Activated naive CD4-positive, alpha-beta T cell treated with anti-CD3 and anti-CD28 coated beads, Interleukin-2, amount 50 U/mL, for 72 hours (primary cell): ENCODE measurements at regions not wholly inside any gene's neighbourhood (a gene's known extent, or its start where the extent isn't known, plus 50 kb on each side); places are given as distances from the start of the nearest gene placed in this dataset.

Experiments
- ATAC-seq, 2 donors: fragments of 150-1000 bp; cut with Tn5 transposase; 2 replicates each; pipeline ENCODE4 v1.10.0; 2021; ENCODE audit warnings: mild to moderate bottlenecking in 2 of 2, moderate library complexity in 2 of 2
- DNase-seq, 2 donors: peaks; one replicate each; pipeline ENCODE4 v3.0.0; 2021 to 2022; ENCODE audit warnings: low spot score in 2 of 2
- H3K27ac Mint-ChIP-seq, 2 donors: one replicate each; pipeline ENCODE4 v1.8.0; 2022; ENCODE audit warnings: mild to moderate bottlenecking in 2 of 2, mixed read lengths in 2 of 2
- H3K36me3 Mint-ChIP-seq, 2 donors: one replicate each; pipeline ENCODE4 v1.8.0; 2022; ENCODE audit warnings: mixed read lengths in 2 of 2
- H3K9me3 Mint-ChIP-seq, 2 donors: one replicate each; pipeline ENCODE4 v1.8.0; 2022; ENCODE audit warnings: mixed read lengths in 2 of 2

GRCh38 chr9:99730062-99730461 is 91.6 kb upstream of the NR4A3 start:
- ATAC-seq (no peak), DNase-seq (no peak)
- Mint-ChIP-seq H3K36me3 (no peaks in the 10 kb centered on the region), H3K9me3 (no peaks in the 10 kb centered on the region), H3K27ac (no peak overlapping the region)

- H3K27ac Mint-ChIP-seq = no peak overlapping the region
- ATAC-seq = no peak
- H3K9me3 Mint-ChIP-seq = no peaks in the 10 kb centered on the region
- no peaks in the 10 kb centered on the region for H3K36me3 Mint-ChIP-seq
- no peak for DNase-seq
Measured at GRCh38 chr9:99731950-99732349, 89.7 kb upstream of the NR4A3 start.

GRCh38 chr9:99732715-99733114 is 89.0 kb upstream of the NR4A3 start:
- DNase-seq (no peak), ATAC-seq (no peak)
- Mint-ChIP-seq H3K27ac (no peak overlapping the region), H3K9me3 (no peaks in the 10 kb centered on the region), H3K36me3 (no peaks in the 10 kb centered on the region)

GRCh38 chr9:99735041-99735440 is 86.6 kb upstream of the NR4A3 start:
- DNase-seq (no peak), ATAC-seq (no peak)
- H3K27ac Mint-ChIP-seq = no peak overlapping the region
- no peaks in the 10 kb centered on the region for H3K9me3 Mint-ChIP-seq
- no peaks in the 10 kb centered on the region for H3K36me3 Mint-ChIP-seq

GRCh38 chr9:99736291-99736690 is 85.4 kb upstream of the NR4A3 start:
- ATAC-seq (no peak), DNase-seq (no peak)
- Mint-ChIP-seq H3K9me3 (no peaks in the 10 kb centered on the region), H3K36me3 (no peaks in the 10 kb centered on the region), H3K27ac (no peak overlapping the region)

GRCh38 chr9:99737649-99738048 is 84.0 kb upstream of the NR4A3 start:
- H3K27ac Mint-ChIP-seq = no peak overlapping the region
- H3K9me3 Mint-ChIP-seq = no peaks in the 10 kb centered on the region
- no peaks in the 10 kb centered on the region for H3K36me3 Mint-ChIP-seq
- DNase-seq (no peak), ATAC-seq (no peak)

- H3K36me3 Mint-ChIP-seq = no peaks in the 10 kb centered on the region
- ATAC-seq (no peak), DNase-seq (no peak)
- no peaks in the 10 kb centered on the region for H3K9me3 Mint-ChIP-seq
- H3K27ac Mint-ChIP-seq = no peak overlapping the region
Measured at GRCh38 chr9:99743006-99743405, 78.7 kb upstream of the NR4A3 start.

GRCh38 chr9:99743455-99743854 is 78.2 kb upstream of the NR4A3 start:
- ATAC-seq (no peak), DNase-seq (no peak)
- Mint-ChIP-seq H3K9me3 (no peaks in the 10 kb centered on the region), H3K36me3 (no peaks in the 10 kb centered on the region), H3K27ac (no peak overlapping the region)

GRCh38 chr9:99744132-99744531 is 77.6 kb upstream of the NR4A3 start:
- DNase-seq (no peak), ATAC-seq (no peak)
- Mint-ChIP-seq H3K27ac (no peak overlapping the region), H3K36me3 (no peaks in the 10 kb centered on the region), H3K9me3 (no peaks in the 10 kb centered on the region)

- H3K27ac Mint-ChIP-seq = no peak overlapping the region
- DNase-seq (no peak), ATAC-seq (no peak)
- no peaks in the 10 kb centered on the region for H3K9me3 Mint-ChIP-seq
- no peaks in the 10 kb centered on the region for H3K36me3 Mint-ChIP-seq
Measured at GRCh38 chr9:99745085-99745484, 76.6 kb upstream of the NR4A3 start.

GRCh38 chr9:99746406-99746805 is 75.3 kb upstream of the NR4A3 start:
- ATAC-seq (no peak), DNase-seq (no peak)
- Mint-ChIP-seq H3K36me3 (no peaks in the 10 kb centered on the region), H3K27ac (no peak overlapping the region), H3K9me3 (no peaks in the 10 kb centered on the region)

- no peak for ATAC-seq
- Mint-ChIP-seq H3K9me3 (no peaks in the 10 kb centered on the region), H3K36me3 (no peaks in the 10 kb centered on the region), H3K27ac (no peak overlapping the region)
- no peak for DNase-seq
Measured at GRCh38 chr9:99748266-99748665, 73.4 kb upstream of the NR4A3 start.

GRCh38 chr9:99748676-99749075 is 73.0 kb upstream of the NR4A3 start:
- DNase-seq (no peak), ATAC-seq (no peak)
- H3K9me3 Mint-ChIP-seq = no peaks in the 10 kb centered on the region
- H3K36me3 Mint-ChIP-seq = no peaks in the 10 kb centered on the region
- no peak overlapping the region for H3K27ac Mint-ChIP-seq

- no peak for ATAC-seq
- H3K36me3 Mint-ChIP-seq = no peaks in the 10 kb centered on the region
Measured at GRCh38 chr9:99749641-99750040, 72.0 kb upstream of the NR4A3 start.

GRCh38 chr9:99750526-99750925 is 71.2 kb upstream of the NR4A3 start:
- no peaks in the 10 kb centered on the region for H3K9me3 Mint-ChIP-seq
- H3K36me3 Mint-ChIP-seq = no peaks in the 10 kb centered on the region
- no peak overlapping the region for H3K27ac Mint-ChIP-seq
- ATAC-seq (no peak), DNase-seq (no peak)

More at GRCh38 chr9:99749641-99750040, 72.0 kb upstream of the NR4A3 start:
- H3K27ac Mint-ChIP-seq = no peak overlapping the region
- H3K9me3 Mint-ChIP-seq = no peaks in the 10 kb centered on the region
- DNase-seq = no peak

GRCh38 chr9:99752417-99753109 is 69.1 kb upstream of the NR4A3 start:
- Mint-ChIP-seq H3K9me3 (no peaks in the 10 kb centered on the region), H3K27ac (no peak overlapping the region), H3K36me3 (no peaks in the 10 kb centered on the region)
- DNase-seq (no peak), ATAC-seq (no peak)

GRCh38 chr9:99753436-99753835 is 68.2 kb upstream of the NR4A3 start:
- H3K36me3 Mint-ChIP-seq = no peaks in the 10 kb centered on the region
- DNase-seq (no peak), ATAC-seq (no peak)
- no peaks in the 10 kb centered on the region for H3K9me3 Mint-ChIP-seq
- H3K27ac Mint-ChIP-seq = no peak overlapping the region

GRCh38 chr9:99760421-99760820 is 61.3 kb upstream of the NR4A3 start:
- Mint-ChIP-seq H3K27ac (no peak overlapping the region), H3K9me3 (no peaks in the 10 kb centered on the region), H3K36me3 (no peaks in the 10 kb centered on the region)
- DNase-seq (no peak), ATAC-seq (no peak)

- H3K27ac Mint-ChIP-seq = no peak overlapping the region
- H3K36me3 Mint-ChIP-seq = no peaks in the 10 kb centered on the region
- ATAC-seq (peak; percentile 49 to 75), DNase-seq (no peak)
- H3K9me3 Mint-ChIP-seq = no peaks in the 10 kb centered on the region
Measured at GRCh38 chr9:99762470-99762869, 59.2 kb upstream of the NR4A3 start.
